ENCODE measurements at regions not wholly inside any gene's neighbourhood (a gene's known extent, or its start where the extent isn't known, plus 50 kb on each side); places are given as distances from the start of the nearest gene placed in this dataset.
A peak's percentile ranks its signal among the peaks of the same experiment; 100 is the strongest.

DNA sequence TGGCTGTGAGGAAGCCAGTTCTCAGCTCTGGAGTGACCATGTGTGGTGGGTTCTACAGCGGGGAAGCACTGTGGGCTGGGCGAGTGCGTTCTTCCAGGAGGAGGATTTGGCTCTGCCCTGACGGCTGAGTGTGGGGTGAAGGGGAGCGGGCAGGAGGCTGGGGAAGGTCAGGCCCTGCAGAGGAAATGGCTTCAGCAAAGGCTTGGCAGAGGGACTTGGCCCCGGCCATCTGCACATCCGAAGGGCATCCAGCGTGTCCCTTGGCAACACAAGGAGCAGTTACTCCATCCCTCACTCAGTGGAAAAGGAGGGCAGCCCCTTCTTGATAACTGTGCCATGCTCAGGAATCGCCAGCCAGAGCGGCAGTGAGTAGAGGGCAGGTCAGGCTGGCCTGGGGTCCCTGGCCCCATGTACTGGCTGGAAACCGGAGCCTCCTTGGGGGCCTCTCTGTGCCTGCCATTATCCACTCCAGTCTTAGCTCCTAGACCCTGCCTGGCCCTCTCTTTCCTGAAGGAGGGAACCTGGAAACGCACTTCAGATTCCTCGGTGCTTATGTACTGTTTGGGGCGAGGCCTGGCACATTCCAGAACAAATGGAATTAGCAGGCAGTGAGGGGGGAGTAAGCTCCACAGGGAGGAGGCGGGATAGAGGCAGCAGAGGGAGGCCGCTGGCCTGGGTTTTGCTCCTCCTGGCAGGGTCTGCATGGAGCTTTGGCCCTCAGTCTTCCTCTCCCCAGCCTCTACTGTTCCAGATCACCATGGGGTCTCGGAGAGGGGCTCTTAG, 133.6 kb upstream of the NCOR2 start:
- DNase-seq (peak; percentile 50), ATAC-seq (ENCODE audit: low read depth) (peak; percentile 82)
- no TSS peak for BruUV-seq (replicated peaks)
- Histone ChIP-seq H4K91ac (ENCODE audit: insufficient read depth, low read depth, low read length) (peak overlapping the region; percentile 62), H2AK5ac (ENCODE audit: low read depth, low read length) (peak overlapping the region; percentile 36; the same call in 1 of the 2 replicates), H3K79me1 (ENCODE audit: low read depth in 1 of 2, low read length in 2 of 2) (no peaks in the 10 kb centered on the region), H2AK9ac (replicated peaks; ENCODE audit: low read depth, low read length, poor library complexity) (peak overlapping the region; percentile 67), H2AFZ (replicated peaks; ENCODE audit: low read length, poor library complexity) (peak overlapping the region; percentile 77), H3K4me3 (ENCODE audit: insufficient read depth, low read depth, low read length) (no peak overlapping the region), H4K5ac (ENCODE audit: low read depth, low read length) (peak overlapping the region; percentile 41; the same call in 1 of the 2 replicates), H2BK20ac (ENCODE audit: low read depth, low read length) (peak overlapping the region; percentile 75), H3K4me1 (ENCODE audit: control insufficient read depth, insufficient read depth, low read length) (peaks cover 10% of the 10 kb centered on the region), H3K18ac (ENCODE audit: low read depth, low read length) (peak overlapping the region; percentile 46; the same call in 1 of the 2 replicates), H2BK120ac (ENCODE audit: low read depth, low read length) (peak overlapping the region; percentile 76), H3K4ac (ENCODE audit: low read depth, low read length) (peak overlapping the region; percentile 86), H3K23ac (ENCODE audit: low read depth, low read length) (0 out of 2 replicates have a peak overlapping the region, but pooled peaks have one; percentile 7), H4K8ac (ENCODE audit: low read depth in 2 of 2, low read length in 2 of 2) (peak overlapping the region in 1 of 2 experiments; percentile 9; a peak in 1 of 4 replicates), H3K27ac (ENCODE audit: insufficient read depth, low read length) (no peak overlapping the region), H3K4me2 (ENCODE audit: low read depth, low read length) (no peak overlapping the region), H2BK15ac (ENCODE audit: low read depth, low read length) (peak overlapping the region; percentile 0; the same call in 1 of the 3 replicates), H3K36me3 (ENCODE audit: control insufficient read depth, insufficient read depth, low read length) (no peaks in the 10 kb centered on the region), H3K9me3 (ENCODE audit: control insufficient read depth, insufficient read depth, low read length) (no peaks in the 10 kb centered on the region), H3K9me1 (ENCODE audit: insufficient read depth, low read length) (no peaks in the 10 kb centered on the region), H3K27me3 (ENCODE audit: control insufficient read depth, insufficient read depth, low read length) (no peaks in the 10 kb centered on the region; the same call in 1 of the 2 replicates), H3K56ac (ENCODE audit: extremely low read depth, insufficient read depth, low read length) (no peak overlapping the region), H4K20me1 (ENCODE audit: insufficient read depth, low read length) (no peaks in the 10 kb centered on the region), H3K14ac (replicated peaks; ENCODE audit: low read depth, low read length) (peak overlapping the region; percentile 61; the same call in 1 of the 2 replicates), H2BK5ac (ENCODE audit: low read depth, low read length, poor library complexity, severe bottlenecking) (no peak overlapping the region), H3K9ac (ENCODE audit: low read depth, low read length) (no peak overlapping the region)
- CTCF ChIA-PET, result no interaction called here
- WGBS, 2 experiments (ENCODE audit: extremely low coverage in 2 of 2, insufficient read length in 1 of 2), result 82% methylated on average over 2 of the region's 17 CpGs; no CpG with 5 or more reads in 1 of the 2 experiments
- in situ Hi-C loops (cut with MboI; ENCODE audit: low sequenced_read_pairs) (no loop called here), dilution Hi-C loops (cut with HindIII; ENCODE audit: low sequenced_read_pairs, unreplicated experiment) (no loop called here), intact Hi-C loops (cut with micrococcal nuclease) (no loop called here)
- TF ChIP-seq SMC3 (IDR thresholded peaks at IDR 0.05; ENCODE audit: low read depth, low read length) (no peak), POLR2A (IDR thresholded peaks at IDR 0.05; ENCODE audit: low read depth, low read length) (no peak), RCOR1 (IDR thresholded peaks at IDR 0.05; ENCODE audit: insufficient replicate concordance, low read length) (no peak), FOS (IDR thresholded peaks at IDR 0.05; ENCODE audit: low read depth, low read length) (no peak), MXI1 (IDR thresholded peaks at IDR 0.05; ENCODE audit: borderline replicate concordance, low read depth, low read length) (no peak), CEBPB (IDR thresholded peaks at IDR 0.05; ENCODE audit: low read depth, low read length) (no peak), CHD1 (IDR thresholded peaks at IDR 0.05; ENCODE audit: low read depth, low read length) (no peak), RFX5 (IDR thresholded peaks at IDR 0.05; ENCODE audit: low read depth, low read length) (no peak), RAD21 (IDR thresholded peaks at IDR 0.05; ENCODE audit: low read length) (no peak), BHLHE40 (IDR thresholded peaks at IDR 0.05; ENCODE audit: low read depth, low read length) (no peak), MAFK (IDR thresholded peaks at IDR 0.05; ENCODE audit: low read depth, low read length) (no peak), MAZ (IDR thresholded peaks at IDR 0.05; ENCODE audit: borderline replicate concordance, low read depth, low read length) (no peak)
- TF ChIP-seq, protein P1, sequence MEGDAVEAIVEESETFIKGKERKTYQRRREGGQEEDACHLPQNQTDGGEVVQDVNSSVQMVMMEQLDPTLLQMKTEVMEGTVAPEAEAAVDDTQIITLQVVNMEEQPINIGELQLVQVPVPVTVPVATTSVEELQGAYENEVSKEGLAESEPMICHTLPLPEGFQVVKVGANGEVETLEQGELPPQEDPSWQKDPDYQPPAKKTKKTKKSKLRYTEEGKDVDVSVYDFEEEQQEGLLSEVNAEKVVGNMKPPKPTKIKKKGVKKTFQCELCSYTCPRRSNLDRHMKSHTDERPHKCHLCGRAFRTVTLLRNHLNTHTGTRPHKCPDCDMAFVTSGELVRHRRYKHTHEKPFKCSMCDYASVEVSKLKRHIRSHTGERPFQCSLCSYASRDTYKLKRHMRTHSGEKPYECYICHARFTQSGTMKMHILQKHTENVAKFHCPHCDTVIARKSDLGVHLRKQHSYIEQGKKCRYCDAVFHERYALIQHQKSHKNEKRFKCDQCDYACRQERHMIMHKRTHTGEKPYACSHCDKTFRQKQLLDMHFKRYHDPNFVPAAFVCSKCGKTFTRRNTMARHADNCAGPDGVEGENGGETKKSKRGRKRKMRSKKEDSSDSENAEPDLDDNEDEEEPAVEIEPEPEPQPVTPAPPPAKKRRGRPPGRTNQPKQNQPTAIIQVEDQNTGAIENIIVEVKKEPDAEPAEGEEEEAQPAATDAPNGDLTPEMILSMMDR (conservative IDR thresholded peaks at IDR 0.05; ENCODE audit: low read depth, low read length), result no peak
- TF ChIP-seq, protein P2, sequence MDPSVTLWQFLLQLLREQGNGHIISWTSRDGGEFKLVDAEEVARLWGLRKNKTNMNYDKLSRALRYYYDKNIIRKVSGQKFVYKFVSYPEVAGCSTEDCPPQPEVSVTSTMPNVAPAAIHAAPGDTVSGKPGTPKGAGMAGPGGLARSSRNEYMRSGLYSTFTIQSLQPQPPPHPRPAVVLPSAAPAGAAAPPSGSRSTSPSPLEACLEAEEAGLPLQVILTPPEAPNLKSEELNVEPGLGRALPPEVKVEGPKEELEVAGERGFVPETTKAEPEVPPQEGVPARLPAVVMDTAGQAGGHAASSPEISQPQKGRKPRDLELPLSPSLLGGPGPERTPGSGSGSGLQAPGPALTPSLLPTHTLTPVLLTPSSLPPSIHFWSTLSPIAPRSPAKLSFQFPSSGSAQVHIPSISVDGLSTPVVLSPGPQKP (IDR thresholded peaks at IDR 0.05; ENCODE audit: borderline replicate concordance, low read depth, low read length), result no peak
- POLR2A ChIA-PET (ENCODE audit: unreplicated experiment), result no interaction called here

Measured in IMR-90 (cell line).